ENCODE measurements at regions not wholly inside any gene's neighbourhood (a gene's known extent, or its start where the extent isn't known, plus 50 kb on each side); places are given as distances from the start of the nearest gene placed in this dataset.
"Not testable (repeated sequence)": the region's sequence is repeated elsewhere in the genome, so short reads cannot be mapped to it uniquely, and the experiment has no call there.

DNA sequence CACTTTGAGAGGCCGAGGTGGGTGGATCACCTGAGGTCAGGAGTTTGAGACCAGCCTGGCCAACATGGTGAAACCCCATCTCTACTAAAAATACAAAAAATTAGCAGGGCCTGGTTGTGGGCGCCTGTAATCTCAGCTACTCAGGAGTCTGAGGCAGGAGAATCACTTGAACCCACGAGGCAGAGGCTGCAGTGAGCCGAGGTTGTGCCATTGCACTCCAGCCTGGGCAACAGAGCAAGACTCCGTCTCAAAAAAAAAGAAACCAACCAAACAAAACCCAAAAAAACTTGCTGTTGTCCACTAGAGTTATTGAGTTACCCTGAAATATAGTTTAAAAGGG lies 186.7 kb downstream of the GOLGA6L6 start:
- TF ChIP-seq POLR2A, CTCF (IDR thresholded peaks at IDR 0.05): not testable (repeated sequence)
